DMS153 treated with DMSO at 0.1 percent for 48 hours (cell line): ENCODE measurements at regions not wholly inside any gene's neighbourhood (a gene's known extent, or its start where the extent isn't known, plus 50 kb on each side); places are given as distances from the start of the nearest gene placed in this dataset.
A peak's percentile ranks its signal among the peaks of the same experiment; 100 is the strongest.

Source experiments
- DNase-seq: peaks from one replicate; lab custom pipeline; 2025; ENCODE audit not compliant: unreplicated experiment; lab: John Stamatoyannopoulos, UW

GRCh38 chr15:56307180-56307579, 58.0 kb upstream of the TEX9 start:
- DNase-seq = peak; percentile 5

DNA sequence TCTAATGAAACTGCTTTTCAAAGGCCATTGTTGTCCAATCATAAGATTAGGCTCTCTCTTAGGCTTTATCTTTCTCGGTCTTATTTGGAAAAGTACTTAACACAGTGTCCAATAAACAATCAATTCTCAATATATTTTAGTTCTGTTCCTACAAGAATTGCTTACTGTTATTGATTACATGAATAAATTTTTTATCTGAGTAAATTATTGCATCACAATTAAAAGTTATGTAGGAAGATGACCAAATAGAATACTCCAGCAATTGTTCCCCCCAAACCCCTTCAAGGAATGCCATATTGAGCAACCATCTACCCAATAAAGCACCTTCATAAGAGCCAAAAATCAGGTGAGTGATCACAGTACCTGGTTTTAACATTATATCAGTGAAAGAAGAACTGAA, 55.0 kb upstream of the RFX7 start:
- no peak for DNase-seq

- no peak for DNase-seq
Observed at GRCh38 chr15:56295433-56295832, 51.8 kb upstream of the RFX7 start.

GRCh38 chr15:56293495-56294292, 50.0 kb upstream of the RFX7 start:
- no peak for DNase-seq
